ENCODE measurements at regions not wholly inside any gene's neighbourhood (a gene's known extent, or its start where the extent isn't known, plus 50 kb on each side); places are given as distances from the start of the nearest gene placed in this dataset.

GRCh38 chr5:6036006-6036405 is 342.3 kb downstream of the MED10 start:
- intact Hi-C loops (cut with DNase I): no loop called here
- no peaks in the 10 kb centered on the region for H3K9me3 ChIP-seq
- no peak for TF ChIP-seq CTCF (IDR thresholded peaks at IDR 0.05)
- no peak for TF ChIP-seq POLR2A (IDR thresholded peaks at IDR 0.05)
- 87 to 95% methylated on average over 1 of the region's 1 CpG for WGBS, 2 donors
- no peak overlapping the region for H3K27ac ChIP-seq
- H3K4me3 ChIP-seq (replicated peaks in 1 of 3): no peak overlapping the region
- no peaks in the 10 kb centered on the region for H3K27me3 ChIP-seq
- H3K36me3 ChIP-seq: no peaks in the 10 kb centered on the region
- DNase-seq: no peak
- no peaks in the 10 kb centered on the region for H3K4me1 ChIP-seq

DNA sequence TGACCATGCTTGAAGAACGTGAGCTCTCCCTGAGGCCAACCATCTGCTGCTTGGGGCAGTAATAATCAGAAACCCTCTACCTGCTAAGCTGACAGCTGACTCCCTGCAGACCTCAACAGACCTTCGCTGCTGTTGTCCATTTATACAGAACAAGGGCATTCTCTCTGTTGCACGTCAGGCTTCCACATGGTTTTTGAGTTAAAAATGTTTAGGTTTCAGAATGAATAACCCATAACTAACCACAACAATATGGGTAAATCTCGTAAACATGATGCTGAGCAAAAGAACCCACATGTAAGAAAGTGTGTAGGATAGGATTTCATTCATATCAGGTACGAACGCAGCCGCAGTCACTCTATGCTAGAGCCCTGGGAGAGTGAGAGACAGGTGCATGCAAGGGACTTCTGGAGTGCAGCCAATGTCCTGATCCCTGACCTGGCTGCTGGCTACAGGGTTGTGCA is 348.5 kb downstream of the MED10 start:
- H3K4me1 ChIP-seq: no peaks in the 10 kb centered on the region
- no peaks in the 10 kb centered on the region for H3K9me3 ChIP-seq
- WGBS, 2 donors: 71 to 81% methylated on average over 7 of the region's 7 CpGs

GRCh38 chr5:6026766-6027406 is 351.5 kb downstream of the MED10 start:
- TF ChIP-seq POLR2A (IDR thresholded peaks at IDR 0.05): no peak
- TF ChIP-seq CTCF (IDR thresholded peaks at IDR 0.05): no peak
- Histone ChIP-seq H3K27me3 (no peaks in the 10 kb centered on the region), H3K27ac (no peak overlapping the region), H3K36me3 (no peaks in the 10 kb centered on the region), H3K4me3 (replicated peaks in 1 of 3) (no peak overlapping the region), H3K9me3 (no peaks in the 10 kb centered on the region), H3K4me1 (no peaks in the 10 kb centered on the region)
- no peak for DNase-seq
- 47 to 57% methylated on average over 5 of the region's 5 CpGs for WGBS, 2 donors
- intact Hi-C loops (cut with DNase I): no loop called here

More for the DNA sequence above, 348.5 kb downstream of the MED10 start:
- no peak for DNase-seq
- no peak for TF ChIP-seq CTCF (IDR thresholded peaks at IDR 0.05)
- no peak for TF ChIP-seq POLR2A (IDR thresholded peaks at IDR 0.05)
- intact Hi-C loops (cut with DNase I): no loop called here
- Histone ChIP-seq H3K4me3 (replicated peaks in 1 of 3) (no peak overlapping the region), H3K27me3 (no peaks in the 10 kb centered on the region), H3K27ac (no peak overlapping the region), H3K36me3 (no peaks in the 10 kb centered on the region)

- H3K36me3 ChIP-seq: no peaks in the 10 kb centered on the region
- no peaks in the 10 kb centered on the region for H3K27me3 ChIP-seq
- 56 to 69% methylated on average over 4 of the region's 4 CpGs for WGBS, 2 donors
- TF ChIP-seq POLR2A (IDR thresholded peaks at IDR 0.05) (no peak), CTCF (IDR thresholded peaks at IDR 0.05) (no peak)
- intact Hi-C loops (cut with DNase I): no loop called here
- no peak overlapping the region for H3K4me3 ChIP-seq (replicated peaks in 1 of 3)
- H3K9me3 ChIP-seq: no peaks in the 10 kb centered on the region
- no peaks in the 10 kb centered on the region for H3K4me1 ChIP-seq
- DNase-seq: no peak
- H3K27ac ChIP-seq: no peak overlapping the region
These were observed 358.7 kb downstream of the MED10 start for GRCh38 chr5:6019612-6020011.

DNA sequence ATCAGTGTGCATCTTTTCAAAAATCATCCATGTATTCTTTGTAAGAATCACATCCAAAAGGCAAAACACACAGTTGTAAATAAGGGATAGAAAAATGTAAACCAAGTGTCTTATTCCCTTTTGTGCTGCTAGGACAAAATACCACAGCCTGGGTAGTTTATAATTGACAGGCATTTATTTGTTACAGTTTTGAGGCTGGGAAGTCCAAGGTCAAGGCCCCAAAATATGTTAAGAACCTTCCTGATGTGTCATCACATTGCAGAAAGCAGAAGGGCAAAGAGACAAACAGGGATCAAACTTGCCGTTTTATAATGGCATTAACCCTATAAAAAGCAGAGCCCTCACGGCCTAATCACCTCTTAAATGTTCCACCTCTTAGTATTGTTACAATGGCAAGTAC is 364.8 kb downstream of the MED10 start:
- 71 to 74% methylated on average over 2 of the region's 2 CpGs for WGBS, 2 donors
- H3K4me3 ChIP-seq (replicated peaks in 1 of 3): no peak overlapping the region
- H3K27ac ChIP-seq: no peak overlapping the region
- no peaks in the 10 kb centered on the region for H3K27me3 ChIP-seq
- no peak for DNase-seq
- TF ChIP-seq CTCF (IDR thresholded peaks at IDR 0.05) (no peak), POLR2A (IDR thresholded peaks at IDR 0.05) (no peak)
- no peaks in the 10 kb centered on the region for H3K4me1 ChIP-seq
- H3K36me3 ChIP-seq: no peaks in the 10 kb centered on the region
- no peaks in the 10 kb centered on the region for H3K9me3 ChIP-seq
- intact Hi-C loops (cut with DNase I): no loop called here

All from thyroid gland (tissue), 4 donors.